Fibroblast of skin of right biceps (primary cell): ENCODE measurements at regions not wholly inside any gene's neighbourhood (a gene's known extent, or its start where the extent isn't known, plus 50 kb on each side); places are given as distances from the start of the nearest gene placed in this dataset.
"Not testable (repeated sequence)": the region's sequence is repeated elsewhere in the genome, so short reads cannot be mapped to it uniquely, and the experiment has no call there.

ENCODE experiments used
- DNase-seq: peaks from one replicate; pipeline ENCODE4 v3.0.0-alpha.2; 2013

- DNase-seq, result no peak
Observed at GRCh38 chr14:30381861-30382480, 177.0 kb upstream of the G2E3 start.

- no peak for DNase-seq
Observed at GRCh38 chr14:30385925-30386324, 173.0 kb upstream of the G2E3 start.

DNA sequence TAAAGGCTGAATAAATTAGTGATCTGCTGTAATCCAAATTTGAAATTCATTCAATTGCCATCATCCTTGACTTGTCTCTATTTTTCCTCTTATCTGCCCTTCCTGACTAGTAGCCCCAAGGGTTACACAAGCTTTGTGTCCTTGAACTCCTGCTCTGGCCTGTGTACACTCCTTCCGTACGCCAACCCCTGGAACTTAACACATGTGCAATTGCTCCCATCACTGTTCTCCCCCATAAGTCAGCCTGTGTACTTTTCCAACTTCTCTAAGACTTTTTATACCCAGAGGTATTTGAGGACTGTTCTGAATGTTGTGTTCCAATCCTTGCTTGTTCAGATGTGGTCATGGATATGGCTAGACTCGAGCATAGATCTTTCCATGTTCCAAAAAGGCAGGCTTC lies 171.1 kb upstream of the G2E3 start:
- DNase-seq, result no peak

DNA sequence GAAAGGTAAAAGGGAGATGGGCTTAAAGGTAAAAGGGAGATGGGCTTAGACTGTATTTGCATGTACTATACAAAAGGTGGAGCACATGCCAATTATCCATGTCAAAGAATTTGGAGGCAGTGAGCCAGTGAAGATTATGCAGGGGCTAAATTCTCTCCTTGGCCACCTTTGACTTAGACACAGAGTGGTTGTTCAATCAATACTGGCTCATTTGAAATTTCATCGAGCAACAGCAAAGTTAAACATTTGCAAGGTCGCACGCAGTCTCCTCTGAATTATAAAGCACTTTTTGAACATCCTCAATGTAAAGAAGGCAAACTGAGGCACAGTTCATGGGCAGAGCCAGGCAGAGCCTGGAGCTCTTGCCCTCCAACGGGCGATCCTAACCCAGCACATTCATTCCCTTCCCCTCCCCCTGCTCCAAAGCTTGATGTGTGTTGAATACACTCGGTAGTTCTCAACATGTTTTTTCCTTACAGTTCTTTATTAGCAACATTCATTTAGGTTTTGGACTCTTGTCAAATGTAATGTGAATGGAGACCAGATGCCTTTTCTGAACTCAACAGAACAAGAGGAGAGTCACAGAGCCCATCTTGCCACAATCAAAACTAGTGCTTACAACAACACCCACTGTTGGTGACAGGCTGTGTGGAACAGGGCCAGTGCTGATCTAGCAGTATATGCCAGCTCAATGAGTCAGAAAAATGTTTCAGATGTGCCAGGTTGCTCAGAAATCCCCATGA lies 169.7 kb upstream of the G2E3 start:
- DNase-seq, result no peak

GRCh38 chr14:30389877-30390385 lies 169.0 kb upstream of the G2E3 start:
- DNase-seq, result no peak

- DNase-seq, result no peak
Observed at GRCh38 chr14:30395065-30395464, 163.9 kb upstream of the G2E3 start.

- DNase-seq, result no peak
Observed at GRCh38 chr14:30402846-30403245, 156.1 kb upstream of the G2E3 start.

DNA sequence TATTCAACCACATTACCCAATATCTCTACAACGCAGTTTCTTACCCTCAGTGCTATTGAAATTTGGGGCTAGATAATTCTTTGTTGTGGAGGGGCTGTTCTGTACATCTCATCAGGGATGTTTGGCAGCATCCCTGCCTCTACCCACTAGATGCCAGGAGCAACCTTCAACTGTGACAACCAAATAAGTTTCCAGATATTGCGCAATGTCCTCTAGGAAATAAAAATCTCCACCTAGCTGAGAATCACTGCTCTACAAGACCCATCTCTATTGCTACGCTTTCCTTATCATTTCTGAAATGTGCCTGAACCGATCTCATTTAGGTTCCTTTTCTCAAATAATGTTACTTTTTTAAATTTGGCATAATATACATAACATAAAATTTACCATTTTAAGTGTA lies 155.2 kb upstream of the G2E3 start:
- DNase-seq, result no peak

GRCh38 chr14:30409508-30410015 lies 149.4 kb upstream of the G2E3 start:
- DNase-seq, result not testable (repeated sequence)

- DNase-seq, result no peak
Observed at GRCh38 chr14:30410986-30411385, 148.0 kb upstream of the G2E3 start.

- DNase-seq, result not testable (repeated sequence)
Observed at GRCh38 chr14:30413184-30413583, 145.8 kb upstream of the G2E3 start.

GRCh38 chr14:30417121-30417520 lies 141.8 kb upstream of the G2E3 start:
- DNase-seq, result peak; percentile 1

DNA sequence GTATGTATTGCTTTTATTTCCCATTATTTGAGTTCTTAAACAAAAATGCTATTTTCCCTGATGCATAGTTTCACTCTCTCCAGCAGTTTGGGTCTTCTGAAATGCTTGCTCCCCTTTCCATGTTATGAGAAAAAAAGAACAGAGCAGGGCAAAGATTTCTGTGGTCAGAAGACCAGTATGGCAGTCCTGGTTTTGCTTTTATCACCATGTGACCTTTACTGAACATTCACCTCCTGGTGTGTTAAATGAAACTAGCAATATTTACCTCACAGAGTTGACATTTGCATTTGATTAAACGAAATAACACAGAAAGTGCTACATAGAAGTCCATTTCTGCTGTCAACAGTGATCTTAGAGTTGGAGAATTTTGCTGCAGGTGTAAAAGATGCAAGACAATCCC lies 141.0 kb upstream of the G2E3 start:
- no peak for DNase-seq

DNA sequence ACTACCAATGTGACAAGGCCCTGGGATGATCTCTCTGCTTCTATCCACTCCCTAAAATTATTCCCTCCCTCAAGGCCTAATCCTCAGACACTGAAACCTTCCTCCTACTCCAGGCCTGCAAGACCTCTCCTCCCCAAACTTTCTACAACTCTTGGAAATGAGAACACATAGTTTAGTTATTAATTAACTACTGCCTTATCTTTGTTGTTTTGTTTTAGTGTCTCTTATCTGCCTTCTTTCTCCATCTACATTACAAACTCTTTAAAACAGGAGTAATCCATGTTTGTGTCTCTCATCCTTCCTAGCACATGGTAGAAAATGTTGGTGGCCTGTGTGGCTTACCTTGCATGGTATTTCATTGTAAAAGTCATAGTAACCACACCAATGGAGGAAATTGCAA lies 139.9 kb upstream of the G2E3 start:
- DNase-seq, result no peak

DNA sequence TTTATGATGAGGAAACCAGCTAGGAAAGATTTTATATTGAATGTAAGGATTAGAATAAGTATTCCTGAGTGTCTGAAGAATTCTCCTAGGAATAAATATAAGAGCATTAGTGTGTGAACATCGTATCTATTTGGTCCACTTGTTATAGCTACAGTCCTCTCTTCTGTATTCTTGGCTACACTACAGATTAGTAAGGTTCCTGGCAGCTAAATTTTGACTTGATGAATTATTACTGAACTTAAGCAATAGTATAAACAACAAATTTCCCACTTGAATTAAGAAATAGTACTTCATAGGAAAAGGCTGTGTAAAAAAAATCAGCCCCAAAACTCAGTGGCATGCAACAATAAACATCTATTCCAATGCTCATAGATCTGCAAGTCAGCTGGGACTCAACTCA lies 138.4 kb upstream of the G2E3 start:
- no peak for DNase-seq

- no peak for DNase-seq
Observed at GRCh38 chr14:30426463-30426862, 132.5 kb upstream of the G2E3 start.

DNA sequence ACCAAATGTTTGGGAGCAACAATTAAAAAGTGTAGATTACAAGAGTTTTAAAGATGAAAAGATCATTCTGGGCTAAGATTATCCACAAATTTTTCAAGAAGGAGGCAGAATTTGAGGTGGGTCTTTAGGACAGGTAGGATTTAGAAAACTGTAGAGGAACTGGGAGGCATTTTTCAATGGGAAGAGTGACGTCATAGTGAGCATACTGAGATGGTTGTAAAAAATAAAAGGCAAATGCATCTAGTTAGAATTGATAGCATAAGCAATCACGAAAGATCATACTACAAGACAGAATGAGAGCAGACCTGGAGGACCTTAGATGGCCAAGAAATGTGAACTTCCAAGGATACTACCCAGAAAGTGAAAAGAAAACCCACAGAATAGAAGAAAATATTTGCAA lies 131.6 kb upstream of the G2E3 start:
- no peak for DNase-seq

- no peak for DNase-seq
Observed at GRCh38 chr14:30427846-30428245, 131.1 kb upstream of the G2E3 start.

DNA sequence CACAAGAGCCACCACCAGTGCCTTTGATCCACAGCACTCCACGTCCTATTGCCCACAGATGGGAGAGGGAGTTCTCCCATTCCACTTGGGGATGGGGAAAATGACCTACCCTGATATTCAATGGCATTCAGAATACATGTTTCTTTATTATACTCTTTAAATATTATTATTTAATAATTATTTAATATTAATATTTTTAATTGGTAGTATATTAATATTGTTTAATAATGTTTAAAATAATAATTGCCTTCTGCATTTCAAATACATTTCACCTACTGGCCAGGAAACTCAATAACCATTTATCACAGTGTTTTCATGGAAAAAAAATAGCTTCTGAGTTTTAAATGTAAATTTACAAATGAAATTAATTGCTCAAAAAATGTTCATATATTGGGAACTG lies 127.4 kb upstream of the G2E3 start:
- no peak for DNase-seq

GRCh38 chr14:30440961-30441360 lies 118.0 kb upstream of the G2E3 start:
- DNase-seq, result peak; percentile 29

- DNase-seq, result peak; percentile 29
Observed at GRCh38 chr14:30443368-30444007, 115.5 kb upstream of the G2E3 start.

GRCh38 chr14:30444451-30444850 lies 114.5 kb upstream of the G2E3 start:
- DNase-seq, result no peak

GRCh38 chr14:30445011-30445793 lies 113.8 kb upstream of the G2E3 start:
- DNase-seq, result no peak
